GM12878 (cell line): ENCODE measurements at regions not wholly inside any gene's neighbourhood (a gene's known extent, or its start where the extent isn't known, plus 50 kb on each side); places are given as distances from the start of the nearest gene placed in this dataset.

Experiments used
- ATAC-seq: fragments of 200-7000 bp; cut with Tn5 transposase; 3 replicates; pipeline ENCODE4 v1.9.1; 2020; ENCODE audit warnings: mild to moderate bottlenecking, moderate library complexity
- BruUV-seq: library from RNA; stranded (reverse); fragments of 400-500 nt; replicated peaks from 2 replicates; lab custom pipeline; 2021; lab: Mats Ljungman, UMichigan
- CTCF ChIA-PET: fragments of 300-600 bp; sonication (Branson Sonifier 250); formaldehyde crosslinking; extraction: SDS; loops from one replicate; lab custom pipeline; 2021; ENCODE audit warnings: inconsistent platforms; lab: Yijun Ruan, JAX
- POLR2A ChIA-PET: fragments of 350-600 bp; formaldehyde crosslinking; extraction: SDS; loops from one replicate; lab custom pipeline; 2021; ENCODE audit warnings: inconsistent platforms; lab: Charles Lee
- RAD21 ChIA-PET: fragments of 300-600 bp; sonication (Branson Sonifier 250); formaldehyde crosslinking; loops from one replicate; lab custom pipeline; 2023; ENCODE audit warnings: antibody characterized with exemption; ENCODE audit not compliant: unreplicated experiment; lab: Charles Lee
- SMC1A ChIA-PET: fragments of 300-600 bp; sonication (Branson Sonifier 250); formaldehyde crosslinking; loops from one replicate; lab custom pipeline; 2023; ENCODE audit not compliant: unreplicated experiment, uncharacterized antibody; lab: Charles Lee
- DNase-seq: peaks from one replicate; pipeline ENCODE4 v3.0.0-alpha.2; 2011; ENCODE audit warnings: low read depth, low spot score
- FAIRE-seq: peaks from 3 replicates; lab custom pipeline; 2011; peaks lifted over from hg19 to GRCh38; lab: Jason Lieb, UNC
- H2AFZ ChIP-seq: 2 replicates; pipeline ENCODE4 v1.6.0; 2011; ENCODE audit warnings: low read depth, low read length, control low read depth; ENCODE audit not compliant: control insufficient read depth
- H3K27ac ChIP-seq: 2 replicates; pipeline ENCODE4 v1.5.1; 2011; ENCODE audit warnings: control low read depth; ENCODE audit not compliant: control insufficient read depth, insufficient read depth
- H3K27me3 ChIP-seq, 2 experiments: replicated peaks in 1 of 2; 2 replicates each; pipeline versions ENCODE4 v1.6.0 to v1.6.1; 2011; ENCODE audit warnings: low read length in 1 of 2; ENCODE audit not compliant: control insufficient read depth in 2 of 2, insufficient read depth in 2 of 2
- H3K36me3 ChIP-seq, 2 experiments: 2 replicates each; pipeline ENCODE4 v1.5.1; 2011; ENCODE audit warnings: low read length in 1 of 2; ENCODE audit not compliant: control insufficient read depth in 2 of 2, insufficient read depth in 2 of 2
- H3K4me1 ChIP-seq: 2 replicates; pipeline ENCODE4 v1.6.1; 2011; ENCODE audit warnings: mild to moderate bottlenecking, low read length, moderate library complexity, mixed read lengths; ENCODE audit not compliant: control insufficient read depth, insufficient read depth
- H3K4me2 ChIP-seq: 2 replicates; pipeline ENCODE4 v1.6.0; 2011; ENCODE audit warnings: control low read depth; ENCODE audit not compliant: control insufficient read depth, insufficient read depth
- H3K4me3 ChIP-seq: fragments of 200-600 bp; sonication (generic); 2 replicates; pipeline ENCODE4 v1.5.1; 2016
- H3K79me2 ChIP-seq: 2 replicates; pipeline ENCODE4 v1.6.0; 2011; ENCODE audit warnings: low read length; ENCODE audit not compliant: control insufficient read depth, insufficient read depth
- H3K9ac ChIP-seq: 2 replicates; pipeline ENCODE4 v1.8.0; 2011; ENCODE audit warnings: low read length, control low read depth, mixed read lengths; ENCODE audit not compliant: control insufficient read depth, insufficient read depth
- H3K9me3 ChIP-seq: replicated peaks from 3 replicates; pipeline ENCODE4 v1.5.1; 2011; ENCODE audit warnings: mild to moderate bottlenecking, low read length; ENCODE audit not compliant: control insufficient read depth, insufficient read depth
- H4K20me1 ChIP-seq: 2 replicates; pipeline ENCODE4 v1.6.0; 2011; ENCODE audit not compliant: control insufficient read depth, insufficient read depth
- BCLAF1 ChIP-seq: fragments of 450-650 bp; IDR thresholded peaks from 2 replicates; pipeline ENCODE4 v1.6.1; 2017; ENCODE audit warnings: antibody characterized with exemption, mild to moderate bottlenecking, moderate library complexity
- CBX3 ChIP-seq: fragments of 200-600 bp; sonication (generic); IDR thresholded peaks from 2 replicates; pipeline ENCODE4 v1.6.1; 2016; ENCODE audit warnings: low read depth, borderline replicate concordance
- EED ChIP-seq: sonication (generic); IDR thresholded peaks from 2 replicates; pipeline ENCODE4 v1.6.1; 2016; ENCODE audit warnings: antibody characterized with exemption, low read depth
- MEF2B ChIP-seq: fragments of 450-650 bp; IDR thresholded peaks from 2 replicates; pipeline ENCODE4 v1.6.1; 2018; ENCODE audit warnings: mild to moderate bottlenecking, moderate library complexity; ENCODE audit not compliant: partially characterized antibody, poor library complexity, severe bottlenecking
- PML ChIP-seq: IDR thresholded peaks from 2 replicates; pipeline ENCODE4 v1.6.1; 2012; ENCODE audit warnings: low read length, inconsistent platforms
- WGBS: methylation state at CpG from one replicate; pipeline ENCODE4 v1.1.6; 2016; ENCODE audit warnings: low lambda C conversion rate; ENCODE audit not compliant: insufficient replicate concordance, insufficient coverage; ENCODE audit errors: missing lambda C conversion rate; 5-methylcytosine and 5-hydroxymethylcytosine counted together
- in situ Hi-C: fragments of 300-500 bp; cut with MboI; formaldehyde crosslinking; loops from 9 replicates; pipeline ENCODE4 v1.14.3; 2018; ENCODE audit warnings: mixed read lengths
- intact Hi-C: fragments of 100-400 bp; cut with micrococcal nuclease; formaldehyde crosslinking; loops from one replicate; pipeline ENCODE4 v1.14.2; 2022; ENCODE audit not compliant: unreplicated experiment

- intact Hi-C loops = loop anchor here (5.0 kb wide), 1 partner anchor 215 kb away; the partner anchor contains the start of gene ZEB1
- Histone ChIP-seq H3K4me1 (peaks cover 14% of the 10 kb centered on the region), H3K27ac (no peak overlapping the region), H4K20me1 (no peaks in the 10 kb centered on the region), H3K4me3 (no peak overlapping the region), H3K4me2 (no peak overlapping the region), H2AFZ (no peak overlapping the region), H3K9ac (no peak overlapping the region), H3K9me3 (no peaks in the 10 kb centered on the region), H3K27me3 (no peaks in the 10 kb centered on the region), H3K79me2 (no peaks in the 10 kb centered on the region), H3K36me3 (no peaks in the 10 kb centered on the region)
- TF ChIP-seq EED = 0 out of 2 replicates have a peak, but pooled peaks have one; percentile 15
- no peak for TF ChIP-seq BCLAF1
- TF ChIP-seq PML = no peak
- no peak for TF ChIP-seq CBX3
- TF ChIP-seq MEF2B = peak; percentile 26
- DNase-seq (no peak), FAIRE-seq (no peak), ATAC-seq (no peak)
- ChIA-PET POLR2A (interaction anchor here (0.6 kb wide), 1 partner anchor 926 kb away, joined by 3 read pairs; no protein-coding TSS in a partner anchor), SMC1A (no interaction called here), CTCF (no interaction called here), RAD21 (interaction anchor here (0.9 kb wide), 1 partner anchor 706 kb away, joined by 3 read pairs; no protein-coding TSS in a partner anchor)
- no TSS peak for BruUV-seq
- in situ Hi-C loops = no loop called here
- WGBS = 50% methylated on average over 2 of the region's 2 CpGs
Observed at GRCh38 chr10:31102421-31102820, 70.8 kb upstream of the ZNF438 start.
